ENCODE measurements at regions not wholly inside any gene's neighbourhood (a gene's known extent, or its start where the extent isn't known, plus 50 kb on each side); places are given as distances from the start of the nearest gene placed in this dataset.

DNA sequence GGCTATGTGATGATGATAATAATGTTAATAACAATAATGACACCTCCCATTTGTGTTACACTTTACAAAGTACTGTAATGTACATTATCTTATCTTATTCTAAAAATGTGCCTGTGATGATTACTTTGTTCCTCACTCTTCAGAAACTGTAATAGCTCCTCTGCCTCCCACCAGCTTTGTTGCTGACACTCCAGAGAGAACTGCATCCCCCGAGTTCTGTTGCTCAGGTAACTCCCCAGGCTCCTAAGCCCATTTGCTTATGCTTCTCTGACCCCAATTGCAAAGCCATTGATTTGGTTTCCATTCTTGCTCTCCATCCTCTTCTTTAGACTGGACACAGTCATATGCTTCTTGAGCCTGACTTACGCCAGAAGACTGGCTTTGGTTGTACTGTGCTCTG is 319.7 kb downstream of the EPM2A start:
- Histone ChIP-seq H2BK15ac (replicated peaks; ENCODE audit: low read depth) (no peak overlapping the region), H3K56ac (ENCODE audit: low read length) (no peak overlapping the region), H2BK5ac (ENCODE audit: low read length) (no peak overlapping the region), H3K9ac (ENCODE audit: low read length) (no peak overlapping the region), H4K5ac (ENCODE audit: low read length) (no peak overlapping the region), H3K79me2 (ENCODE audit: control insufficient read depth, insufficient read depth, low read length) (no peaks in the 10 kb centered on the region), H3K79me1 (ENCODE audit: low read length) (no peaks in the 10 kb centered on the region), H3K23ac (ENCODE audit: low read length) (no peak overlapping the region), H3K4me2 (ENCODE audit: low read length) (no peak overlapping the region), H3K27me3 (ENCODE audit: insufficient read depth, low read length, poor library complexity) (no peaks in the 10 kb centered on the region), H4K8ac (ENCODE audit: low read depth, low read length) (no peak overlapping the region), H3K36me3 (ENCODE audit: control insufficient read depth, insufficient read depth, low read length) (no peaks in the 10 kb centered on the region), H2BK120ac (ENCODE audit: low read depth, low read length) (no peak overlapping the region), H3K4me3 (ENCODE audit: low read length) (no peak overlapping the region), H3K4me1 (ENCODE audit: control insufficient read depth, low read depth, low read length) (no peaks in the 10 kb centered on the region), H3K18ac (ENCODE audit: low read length) (no peak overlapping the region), H2AK5ac (ENCODE audit: low read length) (no peak overlapping the region), H3K4ac (ENCODE audit: low read depth, low read length) (no peak overlapping the region), H3K27ac (ENCODE audit: low read depth, low read length) (no peak overlapping the region)
- no peak for DNase-seq
- no CpG with 5 or more reads among the region's 2 CpGs for WGBS (ENCODE audit: extremely low coverage, insufficient coverage, low lambda C conversion rate)

DNA sequence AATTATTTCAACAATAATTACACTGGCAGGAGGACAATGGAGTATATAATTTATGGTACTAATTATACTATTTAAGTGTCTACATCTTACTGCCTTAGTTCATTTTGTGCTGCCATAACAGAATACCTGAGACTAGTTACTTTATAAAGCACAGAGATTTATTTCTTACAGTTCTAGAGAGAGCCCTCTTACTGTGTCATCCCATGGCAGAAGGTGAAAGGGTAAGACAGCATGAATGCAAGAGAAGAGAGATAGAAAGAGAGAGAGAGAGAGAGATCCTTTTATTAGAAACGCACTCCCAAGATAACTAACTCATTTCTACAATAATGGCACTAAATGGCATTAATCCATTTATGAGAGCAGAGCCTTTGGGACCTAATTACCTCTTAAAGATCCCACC is 314.7 kb downstream of the EPM2A start:
- Histone ChIP-seq H3K36me3 (ENCODE audit: control insufficient read depth, insufficient read depth, low read length) (no peaks in the 10 kb centered on the region), H4K8ac (ENCODE audit: low read depth, low read length) (no peak overlapping the region), H3K27ac (ENCODE audit: low read depth, low read length) (no peak overlapping the region), H3K9ac (ENCODE audit: low read length) (no peak overlapping the region), H3K18ac (ENCODE audit: low read length) (no peak overlapping the region), H4K5ac (ENCODE audit: low read length) (no peak overlapping the region), H3K4me2 (ENCODE audit: low read length) (no peak overlapping the region), H2BK120ac (ENCODE audit: low read depth, low read length) (no peak overlapping the region), H3K4me1 (ENCODE audit: control insufficient read depth, low read depth, low read length) (no peaks in the 10 kb centered on the region), H3K27me3 (ENCODE audit: insufficient read depth, low read length, poor library complexity) (no peaks in the 10 kb centered on the region), H3K4ac (ENCODE audit: low read depth, low read length) (no peak overlapping the region), H3K56ac (ENCODE audit: low read length) (no peak overlapping the region), H3K79me1 (ENCODE audit: low read length) (no peaks in the 10 kb centered on the region), H3K79me2 (ENCODE audit: control insufficient read depth, insufficient read depth, low read length) (no peaks in the 10 kb centered on the region), H2AK5ac (ENCODE audit: low read length) (no peak overlapping the region), H2BK15ac (replicated peaks; ENCODE audit: low read depth) (no peak overlapping the region), H2BK5ac (ENCODE audit: low read length) (no peak overlapping the region), H3K23ac (ENCODE audit: low read length) (no peak overlapping the region), H3K4me3 (ENCODE audit: low read length) (no peak overlapping the region)
- WGBS (ENCODE audit: extremely low coverage, insufficient coverage, low lambda C conversion rate) = no CpG with 5 or more reads among the region's 1 CpG
- no peak for DNase-seq

DNA sequence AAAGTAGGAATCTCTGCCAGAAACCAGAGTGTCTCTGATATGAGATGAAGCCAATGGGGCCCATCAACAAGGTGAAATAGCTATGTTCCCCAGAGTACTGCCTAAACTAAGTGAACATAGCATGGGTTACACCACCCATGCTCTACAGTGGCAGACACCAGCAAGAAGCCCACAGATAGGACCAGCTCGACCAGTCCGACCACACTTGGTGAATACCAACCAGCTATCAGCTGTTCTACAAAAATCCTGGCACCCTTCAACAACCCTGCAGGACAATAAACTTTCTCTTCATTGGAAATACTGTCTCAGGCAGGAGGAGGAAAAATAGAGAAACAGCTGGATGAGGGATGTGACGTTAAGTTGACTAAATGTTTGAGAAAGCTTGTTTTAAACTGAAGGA is 311.4 kb downstream of the EPM2A start:
- no peak overlapping the region for H2BK120ac ChIP-seq (ENCODE audit: low read depth, low read length)
- H2BK5ac ChIP-seq (ENCODE audit: low read length) = no peak overlapping the region
- no peaks in the 10 kb centered on the region for H3K27me3 ChIP-seq (ENCODE audit: insufficient read depth, low read length, poor library complexity)
- no peak for DNase-seq
- H2AK5ac ChIP-seq (ENCODE audit: low read length) = no peak overlapping the region
- H3K4me1 ChIP-seq (ENCODE audit: control insufficient read depth, low read depth, low read length) = peaks cover 2% of the 10 kb centered on the region
- no peaks in the 10 kb centered on the region for H3K79me2 ChIP-seq (ENCODE audit: control insufficient read depth, insufficient read depth, low read length)
- no CpG with 5 or more reads among the region's 3 CpGs for WGBS (ENCODE audit: extremely low coverage, insufficient coverage, low lambda C conversion rate)
- no peaks in the 10 kb centered on the region for H3K79me1 ChIP-seq (ENCODE audit: low read length)
- H4K5ac ChIP-seq (ENCODE audit: low read length) = no peak overlapping the region
- H4K8ac ChIP-seq (ENCODE audit: low read depth, low read length) = no peak overlapping the region
- H3K4me3 ChIP-seq (ENCODE audit: low read length) = no peak overlapping the region
- H3K4me2 ChIP-seq (ENCODE audit: low read length) = no peak overlapping the region
- no peak overlapping the region for H3K9ac ChIP-seq (ENCODE audit: low read length)
- H3K36me3 ChIP-seq (ENCODE audit: control insufficient read depth, insufficient read depth, low read length) = no peaks in the 10 kb centered on the region
- no peak overlapping the region for H3K23ac ChIP-seq (ENCODE audit: low read length)
- no peak overlapping the region for H3K56ac ChIP-seq (ENCODE audit: low read length)
- no peak overlapping the region for H3K18ac ChIP-seq (ENCODE audit: low read length)
- H2BK15ac ChIP-seq (replicated peaks; ENCODE audit: low read depth) = no peak overlapping the region
- no peak overlapping the region for H3K27ac ChIP-seq (ENCODE audit: low read depth, low read length)
- H3K4ac ChIP-seq (ENCODE audit: low read depth, low read length) = no peak overlapping the region

DNA sequence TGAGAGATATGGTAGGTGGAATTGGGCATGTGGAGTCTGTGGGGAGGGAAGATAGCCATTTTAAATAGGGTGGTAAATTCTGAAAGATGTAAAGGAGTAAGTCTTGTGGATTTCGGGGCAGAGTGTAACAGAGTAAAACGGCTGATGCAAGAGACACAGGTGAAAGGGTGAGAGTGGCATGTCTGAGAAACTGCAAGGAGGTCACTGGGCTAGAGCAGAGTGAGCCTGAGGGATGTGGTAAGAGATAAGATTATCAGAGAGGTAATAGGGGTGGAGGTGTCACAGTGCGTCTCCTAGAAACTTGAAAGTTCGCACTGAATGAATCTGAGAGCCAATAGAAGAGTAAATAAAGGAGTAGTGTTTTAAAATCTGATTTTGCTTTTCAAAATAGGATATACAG is 308.1 kb downstream of the EPM2A start:
- Histone ChIP-seq H3K79me1 (ENCODE audit: low read length) (no peaks in the 10 kb centered on the region), H3K36me3 (ENCODE audit: control insufficient read depth, insufficient read depth, low read length) (no peaks in the 10 kb centered on the region), H3K4me3 (ENCODE audit: low read length) (no peak overlapping the region), H2BK5ac (ENCODE audit: low read length) (no peak overlapping the region), H3K18ac (ENCODE audit: low read length) (no peak overlapping the region), H2BK120ac (ENCODE audit: low read depth, low read length) (no peak overlapping the region), H2AK5ac (ENCODE audit: low read length) (no peak overlapping the region), H3K56ac (ENCODE audit: low read length) (peak overlapping the region; percentile 72), H3K79me2 (ENCODE audit: control insufficient read depth, insufficient read depth, low read length) (no peaks in the 10 kb centered on the region), H4K5ac (ENCODE audit: low read length) (no peak overlapping the region), H3K27ac (ENCODE audit: low read depth, low read length) (peak overlapping the region; percentile 33), H3K4me1 (ENCODE audit: control insufficient read depth, low read depth, low read length) (peaks cover 2% of the 10 kb centered on the region), H2BK15ac (replicated peaks; ENCODE audit: low read depth) (no peak overlapping the region), H3K27me3 (ENCODE audit: insufficient read depth, low read length, poor library complexity) (no peaks in the 10 kb centered on the region), H3K9ac (ENCODE audit: low read length) (no peak overlapping the region), H3K23ac (ENCODE audit: low read length) (no peak overlapping the region), H4K8ac (ENCODE audit: low read depth, low read length) (no peak overlapping the region), H3K4me2 (ENCODE audit: low read length) (no peak overlapping the region), H3K4ac (ENCODE audit: low read depth, low read length) (no peak overlapping the region)
- peak; percentile 83 for DNase-seq
- no CpG with 5 or more reads among the region's 4 CpGs for WGBS (ENCODE audit: extremely low coverage, insufficient coverage, low lambda C conversion rate)

DNA sequence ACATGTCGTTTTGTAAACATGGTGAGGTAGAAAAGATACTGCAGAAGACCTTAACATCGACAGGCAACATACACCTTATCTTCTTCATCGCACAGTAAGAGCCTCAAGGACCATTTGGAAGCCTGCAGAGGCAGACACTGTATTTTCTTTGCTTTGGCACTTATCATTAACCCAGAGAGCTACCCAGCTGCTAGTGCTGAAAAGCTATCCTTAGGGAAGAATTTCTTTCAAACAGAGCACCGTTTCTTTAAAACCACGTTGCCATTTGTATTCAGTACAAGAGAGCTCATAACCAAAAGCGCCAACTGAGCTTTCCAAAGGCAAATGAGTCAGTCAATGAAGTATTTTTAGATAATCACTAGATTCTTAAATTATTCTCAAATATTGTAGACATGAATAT is 306.6 kb downstream of the EPM2A start:
- H3K79me2 ChIP-seq (ENCODE audit: control insufficient read depth, insufficient read depth, low read length) = no peaks in the 10 kb centered on the region
- H2BK5ac ChIP-seq (ENCODE audit: low read length) = no peak overlapping the region
- no CpG with 5 or more reads among the region's 6 CpGs for WGBS (ENCODE audit: extremely low coverage, insufficient coverage, low lambda C conversion rate)
- H2BK120ac ChIP-seq (ENCODE audit: low read depth, low read length) = no peak overlapping the region
- H4K5ac ChIP-seq (ENCODE audit: low read length) = no peak overlapping the region
- no peak overlapping the region for H2BK15ac ChIP-seq (replicated peaks; ENCODE audit: low read depth)
- no peak overlapping the region for H3K4me2 ChIP-seq (ENCODE audit: low read length)
- DNase-seq = peak; percentile 74
- no peak overlapping the region for H2AK5ac ChIP-seq (ENCODE audit: low read length)
- H3K56ac ChIP-seq (ENCODE audit: low read length) = no peak overlapping the region
- H3K79me1 ChIP-seq (ENCODE audit: low read length) = no peaks in the 10 kb centered on the region
- no peak overlapping the region for H4K8ac ChIP-seq (ENCODE audit: low read depth, low read length)
- no peak overlapping the region for H3K4me3 ChIP-seq (ENCODE audit: low read length)
- H3K27me3 ChIP-seq (ENCODE audit: insufficient read depth, low read length, poor library complexity) = no peaks in the 10 kb centered on the region
- H3K27ac ChIP-seq (ENCODE audit: low read depth, low read length) = no peak overlapping the region
- no peak overlapping the region for H3K4ac ChIP-seq (ENCODE audit: low read depth, low read length)
- H3K36me3 ChIP-seq (ENCODE audit: control insufficient read depth, insufficient read depth, low read length) = no peaks in the 10 kb centered on the region
- H3K9ac ChIP-seq (ENCODE audit: low read length) = no peak overlapping the region
- no peak overlapping the region for H3K23ac ChIP-seq (ENCODE audit: low read length)
- H3K4me1 ChIP-seq (ENCODE audit: control insufficient read depth, low read depth, low read length) = peaks cover 2% of the 10 kb centered on the region
- no peak overlapping the region for H3K18ac ChIP-seq (ENCODE audit: low read length)

DNA sequence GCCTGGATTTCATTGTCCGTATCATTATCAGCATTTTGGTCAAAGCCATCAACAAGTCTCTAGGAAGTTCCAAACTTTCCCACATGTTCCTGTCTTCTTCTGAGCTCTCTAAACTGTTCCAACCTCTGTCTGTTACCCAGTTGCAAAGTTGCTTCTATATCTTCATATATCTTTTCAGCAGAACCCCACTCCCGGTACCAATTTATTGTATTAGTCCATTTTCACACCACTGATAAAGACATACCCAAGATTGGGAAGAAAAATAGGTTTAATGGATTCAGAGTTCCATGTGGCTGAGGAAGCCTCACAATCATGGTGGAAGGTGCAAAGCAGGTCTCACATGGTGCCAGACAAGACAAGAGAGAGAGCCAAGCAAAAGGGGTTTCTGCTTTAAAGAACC is 293.2 kb downstream of the EPM2A start:
- no peak overlapping the region for H3K4me2 ChIP-seq (ENCODE audit: low read length)
- no peak for DNase-seq
- H3K56ac ChIP-seq (ENCODE audit: low read length) = no peak overlapping the region
- no peaks in the 10 kb centered on the region for H3K27me3 ChIP-seq (ENCODE audit: insufficient read depth, low read length, poor library complexity)
- no peak overlapping the region for H3K23ac ChIP-seq (ENCODE audit: low read length)
- H3K36me3 ChIP-seq (ENCODE audit: control insufficient read depth, insufficient read depth, low read length) = no peaks in the 10 kb centered on the region
- H4K8ac ChIP-seq (ENCODE audit: low read depth, low read length) = no peak overlapping the region
- H3K4me3 ChIP-seq (ENCODE audit: low read length) = no peak overlapping the region
- H4K5ac ChIP-seq (ENCODE audit: low read length) = no peak overlapping the region
- no peaks in the 10 kb centered on the region for H3K79me1 ChIP-seq (ENCODE audit: low read length)
- no peak overlapping the region for H3K4ac ChIP-seq (ENCODE audit: low read depth, low read length)
- no peak overlapping the region for H2BK120ac ChIP-seq (ENCODE audit: low read depth, low read length)
- H3K18ac ChIP-seq (ENCODE audit: low read length) = no peak overlapping the region
- no peaks in the 10 kb centered on the region for H3K79me2 ChIP-seq (ENCODE audit: control insufficient read depth, insufficient read depth, low read length)
- H2BK5ac ChIP-seq (ENCODE audit: low read length) = no peak overlapping the region
- no peak overlapping the region for H2AK5ac ChIP-seq (ENCODE audit: low read length)
- H2BK15ac ChIP-seq (replicated peaks; ENCODE audit: low read depth) = no peak overlapping the region
- no peak overlapping the region for H3K27ac ChIP-seq (ENCODE audit: low read depth, low read length)
- H3K9ac ChIP-seq (ENCODE audit: low read length) = no peak overlapping the region
- H3K4me1 ChIP-seq (ENCODE audit: control insufficient read depth, low read depth, low read length) = no peaks in the 10 kb centered on the region
- WGBS (ENCODE audit: extremely low coverage, insufficient coverage, low lambda C conversion rate) = no CpG with 5 or more reads among the region's 2 CpGs
